A549 (cell line): ENCODE measurements at regions not wholly inside any gene's neighbourhood (a gene's known extent, or its start where the extent isn't known, plus 50 kb on each side); places are given as distances from the start of the nearest gene placed in this dataset.

Experiments
- CTCF ChIP-seq: fragments of >200 bp; sonication (Bioruptor Twin); formaldehyde crosslinking; IDR thresholded peaks from 3 replicates; pipeline ENCODE4 v1.5.1; 2016
- HOXB13 ChIP-seq: fragments of 250-450 bp; sonication (Bioruptor Pico); IDR thresholded peaks from 2 replicates; pipeline ENCODE4 v1.5.0; 2020; ENCODE audit warnings: low read depth, mild to moderate bottlenecking, moderate library complexity
- JUNB ChIP-seq: fragments of >200 bp; sonication (Bioruptor Twin); formaldehyde crosslinking; IDR thresholded peaks from 2 replicates; pipeline ENCODE4 v1.6.1; 2016
- POLR2A ChIP-seq: IDR thresholded peaks from 2 replicates; pipeline ENCODE4 v1.6.1; 2012; ENCODE audit warnings: mild to moderate bottlenecking, low read length
- RNF2 ChIP-seq: fragments of 200-600 bp; sonication (generic); IDR thresholded peaks from 2 replicates; pipeline ENCODE4 v1.6.1; 2016; ENCODE audit warnings: low read depth, mild to moderate bottlenecking, antibody characterized with exemption, moderate library complexity, borderline replicate concordance
- SREBF2 ChIP-seq: fragments of 450-650 bp; IDR thresholded peaks from 2 replicates; pipeline ENCODE4 v1.6.1; 2014; ENCODE audit warnings: mild to moderate bottlenecking, moderate library complexity
- USF2 ChIP-seq: fragments of 450-650 bp; IDR thresholded peaks from 2 replicates; pipeline ENCODE4 v1.6.1; 2014; ENCODE audit warnings: antibody characterized with exemption
- ZFP36 ChIP-seq: fragments of 450-650 bp; IDR thresholded peaks from 2 replicates; pipeline ENCODE4 v1.6.1; 2014; ENCODE audit warnings: borderline replicate concordance; ENCODE audit not compliant: partially characterized antibody

- TF ChIP-seq POLR2A (no peak), USF2 (no peak), ZFP36 (no peak), CTCF (no peak), HOXB13 (CRISPR knock-in tag) (no peak), SREBF2 (no peak), RNF2 (no peak), JUNB (no peak)
Observed at GRCh38 chr2:201980946-201981345, 52.7 kb upstream of the FZD7 start.
